Spleen (tissue), 11 donors: ENCODE measurements at regions not wholly inside any gene's neighbourhood (a gene's known extent, or its start where the extent isn't known, plus 50 kb on each side); places are given as distances from the start of the nearest gene placed in this dataset.

Experiments used
- DNase-seq: peaks from one replicate; pipeline ENCODE4 v3.0.0-alpha.2; 2020
- H3K27ac ChIP-seq, 8 donors: fragments of 200-600 bp; sonication (generic) in 7 of 8; 1 replicate in 4 of 8; 2 replicates in 4 of 8; pipeline versions ENCODE4 v1.5.0 to v1.8.0; 2016 to 2021; ENCODE audit warnings: inconsistent platforms in 4 of 8, mild to moderate bottlenecking in 4 of 8, moderate library complexity in 1 of 8
- H3K27me3 ChIP-seq, 7 donors: fragments of 200-600 bp; sonication (generic) in 6 of 7; replicated peaks in 1 of 7; 1 replicate in 4 of 7; 2 replicates in 3 of 7; pipeline versions ENCODE4 v1.5.0 to v1.8.0; 2016 to 2021; ENCODE audit warnings: inconsistent platforms in 3 of 7, mild to moderate bottlenecking in 1 of 7
- H3K36me3 ChIP-seq, 6 donors: fragments of 200-600 bp; sonication (generic) in 5 of 6; 1 replicate in 4 of 6; 2 replicates in 2 of 6; pipeline versions ENCODE4 v1.5.0 to v1.8.0; 2016 to 2021; ENCODE audit warnings: inconsistent platforms in 2 of 6
- H3K4me1 ChIP-seq, 6 donors: fragments of 200-600 bp; sonication (generic) in 5 of 6; 1 replicate in 3 of 6; 2 replicates in 3 of 6; pipeline versions ENCODE4 v1.5.0 to v1.8.0; 2016 to 2021; ENCODE audit warnings: inconsistent platforms in 3 of 6
- H3K4me3 ChIP-seq, 8 donors: fragments of 200-600 bp; sonication (generic) in 7 of 8; 1 replicate in 4 of 8; 2 replicates in 4 of 8; pipeline versions ENCODE4 v1.5.0 to v1.8.0; 2016 to 2021; ENCODE audit warnings: inconsistent platforms in 4 of 8, mild to moderate bottlenecking in 4 of 8, moderate library complexity in 2 of 8
- H3K9me3 ChIP-seq, 8 donors: fragments of 200-600 bp; sonication (generic) in 7 of 8; 1 replicate in 4 of 8; 2 replicates in 4 of 8; pipeline versions ENCODE4 v1.5.0 to v1.8.0; 2016 to 2021; ENCODE audit warnings: inconsistent platforms in 4 of 8
- POLR2A ChIP-seq, 3 donors: fragments of 450-650 bp; IDR thresholded peaks; one replicate each; pipeline ENCODE4 v1.5.1; 2017; ENCODE audit warnings: antibody characterized with exemption in 3 of 3, mild to moderate bottlenecking in 1 of 3
- POLR2AphosphoS5 ChIP-seq, 3 donors: sonication (generic); formaldehyde crosslinking; IDR thresholded peaks; one replicate each; pipeline ENCODE4 v1.5.1; 2017; ENCODE audit warnings: antibody characterized with exemption in 3 of 3
- WGBS, 5 donors: extraction: QIAGEN DNeasy Blood & Tissue Kit in 3 of 5; methylation state at CpG; one replicate each; pipeline versions ENCODE4 v1.1.5 to v1.1.7; 2013 to 2018; 5-methylcytosine and 5-hydroxymethylcytosine counted together
- intact Hi-C: fragments of 100-400 bp; cut with DNase I; formaldehyde crosslinking; loops from one replicate; pipeline ENCODE4 v1.15.0; 2023; ENCODE audit warnings: low total_unique reads
- TF ChIP-seq, protein P1 (sequence below), 11 experiments: fragments of 200-600 bp in 7 of 11; fragments of 450-650 bp in 4 of 11; sonication (generic) in 4 of 11; IDR thresholded peaks in 8 of 11; conservative IDR thresholded peaks in 3 of 11; 1 replicate in 7 of 11; 2 replicates in 4 of 11; pipeline versions ENCODE4 v1.4.0 to v1.8.0; 2016 to 2021; ENCODE audit warnings: antibody characterized with exemption in 11 of 11, inconsistent platforms in 4 of 11, mild to moderate bottlenecking in 1 of 11
- donor health status: healthy with polysubstance abuse.
- donor health status: DM: no; HTN: no; CAD: no; lungs with moderate emphysema.
- donor health status: DM: no; HTN: no; CAD: no.
- donor health status: Bipolar disorder and iron deficiency.
- donor health status: healthy.
- donor health status: DM: no; HTN: no; CAD: no.
- donor health status: DM: yes; HTN: yes; CAD: no.

DNA sequence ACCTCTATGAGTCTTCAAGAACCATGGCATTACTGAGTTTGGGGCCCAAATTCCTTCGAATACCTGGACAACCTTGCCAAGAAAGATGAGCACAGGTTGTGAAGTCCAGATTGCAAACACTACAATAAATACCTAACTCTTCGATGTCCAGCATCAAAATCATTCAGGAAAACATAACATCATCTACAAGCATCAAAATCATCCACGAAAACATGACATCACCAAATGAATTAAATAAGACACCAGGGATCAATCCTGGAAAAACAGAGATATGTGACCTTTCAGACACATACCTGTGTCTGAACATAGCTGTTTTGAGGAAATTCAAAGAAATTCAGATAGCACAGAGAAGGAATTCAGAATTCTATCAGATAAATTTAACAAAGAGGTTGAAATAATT is 262.0 kb upstream of the KITLG start:
- no peaks in the 10 kb centered on the region for H3K4me1 ChIP-seq
- no peak for TF ChIP-seq POLR2A (IDR thresholded peaks at IDR 0.05)
- TF ChIP-seq, protein P1, sequence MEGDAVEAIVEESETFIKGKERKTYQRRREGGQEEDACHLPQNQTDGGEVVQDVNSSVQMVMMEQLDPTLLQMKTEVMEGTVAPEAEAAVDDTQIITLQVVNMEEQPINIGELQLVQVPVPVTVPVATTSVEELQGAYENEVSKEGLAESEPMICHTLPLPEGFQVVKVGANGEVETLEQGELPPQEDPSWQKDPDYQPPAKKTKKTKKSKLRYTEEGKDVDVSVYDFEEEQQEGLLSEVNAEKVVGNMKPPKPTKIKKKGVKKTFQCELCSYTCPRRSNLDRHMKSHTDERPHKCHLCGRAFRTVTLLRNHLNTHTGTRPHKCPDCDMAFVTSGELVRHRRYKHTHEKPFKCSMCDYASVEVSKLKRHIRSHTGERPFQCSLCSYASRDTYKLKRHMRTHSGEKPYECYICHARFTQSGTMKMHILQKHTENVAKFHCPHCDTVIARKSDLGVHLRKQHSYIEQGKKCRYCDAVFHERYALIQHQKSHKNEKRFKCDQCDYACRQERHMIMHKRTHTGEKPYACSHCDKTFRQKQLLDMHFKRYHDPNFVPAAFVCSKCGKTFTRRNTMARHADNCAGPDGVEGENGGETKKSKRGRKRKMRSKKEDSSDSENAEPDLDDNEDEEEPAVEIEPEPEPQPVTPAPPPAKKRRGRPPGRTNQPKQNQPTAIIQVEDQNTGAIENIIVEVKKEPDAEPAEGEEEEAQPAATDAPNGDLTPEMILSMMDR (IDR thresholded peaks at IDR 0.05 in 8 of 11, conservative IDR thresholded peaks at IDR 0.05 in 3 of 11), result no peak
- TF ChIP-seq POLR2AphosphoS5 (IDR thresholded peaks at IDR 0.05), result no peak

DNA sequence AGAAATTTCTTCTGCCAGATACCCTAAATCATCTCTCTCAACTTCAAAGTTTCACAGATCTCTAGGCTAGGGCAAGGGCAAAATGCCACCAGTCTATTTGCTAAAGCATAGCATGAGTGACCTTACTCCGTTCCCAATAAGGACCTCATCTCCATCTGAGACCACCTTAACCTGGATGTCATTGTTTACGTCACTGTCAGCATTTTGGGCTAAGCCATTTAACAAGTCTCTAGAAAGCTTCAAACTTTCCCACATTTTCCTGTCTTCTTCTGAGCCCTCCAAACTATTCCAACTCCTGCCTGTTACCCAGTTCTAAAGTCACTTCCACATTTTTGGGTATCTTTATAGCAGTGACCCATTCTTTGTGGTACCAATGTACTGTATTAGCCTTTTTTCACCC is 259.2 kb upstream of the KITLG start:
- Histone ChIP-seq H3K27me3 (no peaks in the 10 kb centered on the region), H3K4me3 (no peak overlapping the region), H3K4me1 (no peaks in the 10 kb centered on the region), H3K36me3 (no peaks in the 10 kb centered on the region), H3K27ac (no peak overlapping the region), H3K9me3 (peaks cover 0 to 51% (median 38%) of the 10 kb centered on the region in 8 donors)
- intact Hi-C loops, result no loop called here
- 89 to 93% (median 92%) methylated on average over 2 of the region's 2 CpGs for WGBS, 5 donors
- no peak for TF ChIP-seq POLR2A (IDR thresholded peaks at IDR 0.05)
- TF ChIP-seq, protein P1 (IDR thresholded peaks at IDR 0.05 in 8 of 11, conservative IDR thresholded peaks at IDR 0.05 in 3 of 11), result no peak
- no peak for TF ChIP-seq POLR2AphosphoS5 (IDR thresholded peaks at IDR 0.05)
- DNase-seq, result no peak

More for the DNA sequence above, 262.0 kb upstream of the KITLG start:
- H3K27ac ChIP-seq, result no peak overlapping the region
- no peak for DNase-seq
- no peak overlapping the region for H3K4me3 ChIP-seq
- intact Hi-C loops, result no loop called here
- 68 to 85% (median 80%) methylated on average over 3 of the region's 3 CpGs for WGBS, 5 donors
- H3K36me3 ChIP-seq, result no peaks in the 10 kb centered on the region
- peaks cover 0 to 52% (median 39%) of the 10 kb centered on the region in 8 donors for H3K9me3 ChIP-seq
- no peaks in the 10 kb centered on the region for H3K27me3 ChIP-seq

DNA sequence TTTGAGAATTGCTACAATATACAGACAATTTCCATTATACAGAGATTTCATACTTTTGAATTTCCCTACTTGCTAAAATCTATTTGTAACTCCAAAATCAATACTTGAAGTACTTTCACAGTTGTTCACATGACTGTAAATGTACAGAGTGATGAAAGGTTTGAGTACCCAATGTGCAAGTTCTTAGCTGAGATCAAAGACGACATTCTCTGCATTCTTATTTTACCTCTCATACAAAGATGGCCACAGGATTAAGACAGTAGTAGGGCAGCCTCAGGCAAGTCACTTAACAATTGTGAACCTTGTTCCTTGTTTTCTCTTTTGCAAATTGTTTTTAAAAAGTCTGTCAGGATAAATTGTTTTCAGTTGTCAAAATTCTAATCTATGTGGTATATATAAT is 255.9 kb upstream of the KITLG start:
- H3K27ac ChIP-seq, result no peak overlapping the region
- WGBS, 5 donors, result 77 to 95% (median 88%) methylated on average over 1 of the region's 1 CpG
- H3K9me3 ChIP-seq, result peaks cover 0 to 29% (median 22%) of the 10 kb centered on the region in 8 donors
- H3K4me1 ChIP-seq, result no peaks in the 10 kb centered on the region
- no peaks in the 10 kb centered on the region for H3K36me3 ChIP-seq
- H3K27me3 ChIP-seq, result no peaks in the 10 kb centered on the region
- no peak overlapping the region for H3K4me3 ChIP-seq
- intact Hi-C loops, result no loop called here
- TF ChIP-seq POLR2A (IDR thresholded peaks at IDR 0.05) (no peak), POLR2AphosphoS5 (IDR thresholded peaks at IDR 0.05) (no peak)
- TF ChIP-seq, protein P1 (IDR thresholded peaks at IDR 0.05 in 8 of 11, conservative IDR thresholded peaks at IDR 0.05 in 3 of 11), result no peak
- DNase-seq, result no peak

DNA sequence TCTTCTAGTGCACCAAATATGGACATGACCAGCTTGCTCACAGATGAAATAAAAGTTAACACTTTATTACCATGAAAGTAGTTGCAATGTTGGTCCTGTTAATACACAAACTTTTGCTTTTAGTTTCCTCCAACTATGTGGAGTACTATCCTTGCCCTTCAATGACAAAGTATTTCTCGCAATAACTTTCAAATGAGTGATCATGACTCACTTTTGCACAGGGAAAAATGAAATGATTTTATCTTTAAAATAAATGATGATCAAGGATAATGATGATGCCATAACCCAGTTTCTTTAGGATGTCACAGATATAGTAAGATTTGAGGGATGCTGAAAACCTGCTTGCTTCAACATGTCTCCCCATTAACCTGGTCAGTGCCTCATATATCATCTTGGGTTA is 254.0 kb upstream of the KITLG start:
- H3K27ac ChIP-seq, result no peak overlapping the region
- H3K27me3 ChIP-seq, result no peaks in the 10 kb centered on the region
- TF ChIP-seq POLR2A (IDR thresholded peaks at IDR 0.05) (no peak), POLR2AphosphoS5 (IDR thresholded peaks at IDR 0.05) (no peak)
- TF ChIP-seq, protein P1 (IDR thresholded peaks at IDR 0.05 in 8 of 11, conservative IDR thresholded peaks at IDR 0.05 in 3 of 11), result no peak
- H3K4me1 ChIP-seq, result no peaks in the 10 kb centered on the region
- no peaks in the 10 kb centered on the region for H3K36me3 ChIP-seq
- no peak for DNase-seq
- H3K4me3 ChIP-seq, result no peak overlapping the region
- intact Hi-C loops, result no loop called here
- 74 to 90% (median 83%) methylated on average over 1 of the region's 1 CpG for WGBS, 5 donors
- peaks cover 0 to 25% (median 15%) of the 10 kb centered on the region in 8 donors for H3K9me3 ChIP-seq
